ENCODE measurements at regions not wholly inside any gene's neighbourhood (a gene's known extent, or its start where the extent isn't known, plus 50 kb on each side); places are given as distances from the start of the nearest gene placed in this dataset.

- H3K4me3 ChIP-seq (ENCODE audit: low read depth, low read length): no peak overlapping the region
- no peak for DNase-seq (ENCODE audit: low read depth)
- TF ChIP-seq MYC (IDR thresholded peaks at IDR 0.05; ENCODE audit: low read depth, low read length): no peak
- TF ChIP-seq MAX (IDR thresholded peaks at IDR 0.05; ENCODE audit: low read depth, low read length): no peak
- no peak for TF ChIP-seq CTCF (IDR thresholded peaks at IDR 0.05; ENCODE audit: low read depth, low read length)
- TF ChIP-seq POLR2A (IDR thresholded peaks at IDR 0.05; ENCODE audit: extremely low read depth, insufficient read length): no peak
These were observed 94.5 kb upstream of the ZNF827 start for GRCh38 chr4:146033149-146033548.

GRCh38 chr4:146032234-146032860 is 93.7 kb upstream of the ZNF827 start:
- no peak for TF ChIP-seq POLR2A (IDR thresholded peaks at IDR 0.05; ENCODE audit: extremely low read depth, insufficient read length)
- TF ChIP-seq MAX (IDR thresholded peaks at IDR 0.05; ENCODE audit: low read depth, low read length): no peak
- TF ChIP-seq CTCF (IDR thresholded peaks at IDR 0.05; ENCODE audit: low read depth, low read length): no peak
- TF ChIP-seq MYC (IDR thresholded peaks at IDR 0.05; ENCODE audit: low read depth, low read length): no peak
- H3K4me3 ChIP-seq (ENCODE audit: low read depth, low read length): no peak overlapping the region
- no peak for DNase-seq (ENCODE audit: low read depth)

- TF ChIP-seq CTCF (IDR thresholded peaks at IDR 0.05; ENCODE audit: low read depth, low read length) (no peak), MAX (IDR thresholded peaks at IDR 0.05; ENCODE audit: low read depth, low read length) (no peak), MYC (IDR thresholded peaks at IDR 0.05; ENCODE audit: low read depth, low read length) (no peak), POLR2A (IDR thresholded peaks at IDR 0.05; ENCODE audit: extremely low read depth, insufficient read length) (no peak)
- no peak overlapping the region for H3K4me3 ChIP-seq (ENCODE audit: low read depth, low read length)
- DNase-seq (ENCODE audit: low read depth): no peak
These were observed 91.5 kb upstream of the ZNF827 start for GRCh38 chr4:146029939-146030710.

- no peak overlapping the region for H3K4me3 ChIP-seq (ENCODE audit: low read depth, low read length)
- no peak for DNase-seq (ENCODE audit: low read depth)
- no peak for TF ChIP-seq POLR2A (IDR thresholded peaks at IDR 0.05; ENCODE audit: extremely low read depth, insufficient read length)
- no peak for TF ChIP-seq MYC (IDR thresholded peaks at IDR 0.05; ENCODE audit: low read depth, low read length)
- no peak for TF ChIP-seq CTCF (IDR thresholded peaks at IDR 0.05; ENCODE audit: low read depth, low read length)
- TF ChIP-seq MAX (IDR thresholded peaks at IDR 0.05; ENCODE audit: low read depth, low read length): no peak
These were observed 90.5 kb upstream of the ZNF827 start for GRCh38 chr4:146029147-146029546.

GRCh38 chr4:146027761-146028160 is 89.1 kb upstream of the ZNF827 start:
- no peak for TF ChIP-seq CTCF (IDR thresholded peaks at IDR 0.05; ENCODE audit: low read depth, low read length)
- TF ChIP-seq MAX (IDR thresholded peaks at IDR 0.05; ENCODE audit: low read depth, low read length): no peak
- no peak for TF ChIP-seq POLR2A (IDR thresholded peaks at IDR 0.05; ENCODE audit: extremely low read depth, insufficient read length)
- no peak for TF ChIP-seq MYC (IDR thresholded peaks at IDR 0.05; ENCODE audit: low read depth, low read length)
- no peak for DNase-seq (ENCODE audit: low read depth)
- no peak overlapping the region for H3K4me3 ChIP-seq (ENCODE audit: low read depth, low read length)

Data from NB4 (cell line).